ENCODE measurements at regions not wholly inside any gene's neighbourhood (a gene's known extent, or its start where the extent isn't known, plus 50 kb on each side); places are given as distances from the start of the nearest gene placed in this dataset.

DNA sequence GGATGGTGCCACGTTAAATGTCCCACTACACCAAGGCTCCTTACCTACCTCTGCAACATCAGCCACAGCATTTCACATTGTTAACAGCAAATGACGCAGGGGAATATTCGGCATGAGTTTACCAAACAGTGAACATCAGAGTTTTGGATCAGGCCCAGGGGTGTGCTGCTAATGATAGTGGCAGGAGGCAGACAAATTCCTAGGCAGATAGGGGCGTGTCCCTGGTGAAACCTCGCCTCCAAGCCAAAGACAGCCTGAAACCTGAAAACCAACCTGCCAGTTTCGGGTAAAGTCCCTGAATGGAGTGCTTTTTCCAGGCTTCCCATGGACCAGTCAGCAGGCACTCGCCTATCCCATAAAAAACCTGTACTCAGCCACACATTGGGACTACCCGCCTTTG, 133.6 kb downstream of the SH3BGRL2 start:
- DNase-seq (ENCODE audit: low spot score): no peak

DNA sequence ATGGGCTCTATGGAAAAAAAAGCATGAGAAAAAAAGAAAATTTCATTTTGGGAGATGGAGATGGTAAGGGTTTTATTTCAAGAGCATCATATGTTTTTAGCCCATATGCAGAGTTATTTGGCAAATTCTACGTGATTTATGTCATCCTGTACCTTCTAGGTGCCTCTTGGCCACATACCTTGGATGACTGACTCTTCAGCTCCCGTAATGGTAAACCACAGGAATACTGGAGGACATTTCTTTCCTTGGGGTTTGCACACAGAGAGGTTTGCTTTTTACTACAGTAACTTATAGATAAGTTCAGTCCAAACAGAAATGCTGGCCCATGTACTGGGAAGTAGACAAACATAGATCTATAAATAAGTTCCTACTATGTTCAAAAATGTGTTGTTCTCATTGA, 132.2 kb downstream of the SH3BGRL2 start:
- DNase-seq (ENCODE audit: low spot score): no peak

DNA sequence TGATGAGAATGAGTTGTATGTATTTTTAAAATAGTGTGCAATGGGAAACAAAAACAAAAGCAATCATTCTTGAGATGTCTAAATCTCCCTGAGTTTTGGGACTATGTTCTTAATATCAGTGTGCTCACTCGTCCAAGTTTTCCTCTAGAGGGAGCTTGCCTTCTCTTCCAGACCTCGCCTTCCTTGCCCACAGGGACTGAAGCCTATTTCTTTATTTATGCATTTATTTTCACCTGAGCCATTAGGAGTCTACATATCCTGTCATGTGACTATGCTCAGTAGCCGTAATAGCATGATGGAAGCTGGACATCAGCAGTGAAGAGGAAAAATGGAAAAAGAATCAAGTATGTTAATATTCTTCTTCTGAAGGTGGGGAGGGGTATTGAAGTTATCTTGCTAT, 131.2 kb downstream of the SH3BGRL2 start:
- DNase-seq (ENCODE audit: low spot score): no peak

DNA sequence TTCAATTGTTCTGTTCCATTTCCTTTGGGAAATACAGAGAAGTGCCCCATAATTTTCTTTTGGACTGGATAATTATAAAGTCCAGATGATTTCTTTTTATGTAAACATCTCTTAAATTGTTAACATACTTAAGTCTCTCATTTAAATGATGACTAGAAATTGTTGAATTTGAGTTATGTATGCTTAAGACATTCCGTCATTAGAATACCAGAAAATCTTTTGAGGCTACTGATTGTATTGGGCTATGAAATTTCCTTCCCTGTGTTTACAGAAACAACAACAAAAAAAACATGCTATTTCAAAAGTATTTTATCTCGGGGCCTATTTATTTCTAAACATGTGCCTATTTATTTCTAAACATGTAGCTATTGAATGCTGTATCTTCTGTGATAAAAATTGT, 125.4 kb downstream of the SH3BGRL2 start:
- no peak for DNase-seq (ENCODE audit: low spot score)

DNA sequence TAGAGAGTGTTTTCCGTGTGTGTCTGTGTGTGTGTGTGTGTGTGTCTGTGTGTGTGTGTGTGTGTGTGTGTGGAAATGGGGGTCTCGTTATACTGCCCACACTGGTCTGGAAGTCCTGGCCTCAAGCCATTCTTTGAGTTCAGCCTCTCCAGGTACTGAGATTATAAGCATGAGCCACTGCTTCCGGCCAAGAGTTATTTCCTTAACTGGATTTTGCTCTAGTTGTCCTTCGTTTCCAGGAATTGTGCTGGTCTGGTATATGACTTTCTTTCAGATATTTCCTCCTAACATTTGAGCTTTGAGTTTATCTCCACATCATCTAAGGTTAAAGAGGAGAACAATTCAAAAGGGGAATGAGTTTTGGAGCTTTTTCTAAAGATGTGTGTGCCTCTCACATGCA, 124.8 kb downstream of the SH3BGRL2 start:
- DNase-seq (ENCODE audit: low spot score): no peak
